ENCODE measurements at regions not wholly inside any gene's neighbourhood (a gene's known extent, or its start where the extent isn't known, plus 50 kb on each side); places are given as distances from the start of the nearest gene placed in this dataset.
"Not testable (repeated sequence)": the region's sequence is repeated elsewhere in the genome, so short reads cannot be mapped to it uniquely, and the experiment has no call there.

- H3K9me3 Mint-ChIP-seq; H3K36me3 Mint-ChIP-seq (ENCODE audit: low read depth); H3K4me3 Mint-ChIP-seq; CTCF ChIA-PET; H3K27me3 Mint-ChIP-seq (ENCODE audit: low read depth); DNase-seq; H3K27ac Mint-ChIP-seq; H3K4me1 Mint-ChIP-seq (ENCODE audit: low read depth); intact Hi-C loops (cut with micrococcal nuclease): not testable (repeated sequence)
Measured at GRCh38 chr3:191658781-191659419, 197.9 kb downstream of the PYDC2 start.

GRCh38 chr3:191662150-191662549 lies 201.2 kb downstream of the PYDC2 start:
- CTCF ChIA-PET, H3K27ac Mint-ChIP-seq: not testable (repeated sequence)

DNA sequence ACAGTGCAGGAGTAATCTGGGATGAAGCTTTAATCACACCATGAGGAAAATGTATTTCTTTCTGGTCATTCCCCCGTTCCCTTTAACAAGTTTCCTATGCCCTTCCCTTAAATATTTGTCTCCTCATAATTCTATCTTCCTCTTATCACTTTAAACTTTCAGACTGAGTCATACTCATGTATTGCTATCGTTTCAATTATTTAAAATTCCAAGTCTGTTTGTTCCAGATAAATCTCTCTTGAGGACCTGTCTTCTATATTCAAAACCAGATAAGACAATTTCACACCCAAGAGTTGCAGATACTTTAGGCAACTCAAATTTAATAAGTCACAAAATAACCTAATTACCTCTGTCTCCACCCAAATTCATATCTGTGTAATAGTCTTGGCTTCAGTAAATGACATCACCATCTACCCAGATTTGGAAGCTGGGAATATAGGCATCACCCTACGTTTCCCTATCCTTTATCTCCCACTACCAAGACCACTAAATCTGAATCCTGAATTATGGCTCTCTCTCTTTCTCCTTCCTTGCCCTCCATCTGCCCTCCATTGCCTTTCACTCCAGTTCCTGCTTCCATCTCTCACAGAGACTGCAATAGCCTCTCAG lies 220.1 kb downstream of the PYDC2 start:
- H3K4me3 Mint-ChIP-seq, result no peak overlapping the region

More at GRCh38 chr3:191662150-191662549, 201.2 kb downstream of the PYDC2 start:
- H3K9me3 Mint-ChIP-seq; H3K36me3 Mint-ChIP-seq (ENCODE audit: low read depth); intact Hi-C loops (cut with micrococcal nuclease); H3K4me1 Mint-ChIP-seq (ENCODE audit: low read depth); DNase-seq; H3K27me3 Mint-ChIP-seq (ENCODE audit: low read depth); H3K4me3 Mint-ChIP-seq: not testable (repeated sequence)

DNA sequence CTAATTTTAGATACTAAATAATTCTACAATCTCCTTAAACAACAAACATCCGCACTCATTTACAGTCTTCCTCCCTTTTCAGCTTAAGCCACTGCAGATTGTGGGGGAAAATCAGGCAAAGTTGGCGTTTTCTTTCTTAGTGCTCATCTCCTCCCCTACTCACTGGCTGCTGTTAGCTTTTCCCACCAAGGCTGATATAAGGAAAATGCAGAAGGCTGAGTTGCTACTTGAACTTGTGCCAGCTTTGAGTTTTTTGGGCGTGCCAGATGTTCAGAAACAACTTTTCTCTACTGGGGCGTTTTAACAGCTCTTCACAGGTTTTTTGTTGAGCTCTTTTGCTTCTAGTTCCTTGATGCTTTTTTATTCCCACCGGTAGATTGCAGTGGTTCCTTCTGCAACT lies 222.0 kb downstream of the PYDC2 start:
- intact Hi-C loops (cut with micrococcal nuclease), result no loop called here
- DNase-seq, result no peak
- H3K4me1 Mint-ChIP-seq (ENCODE audit: low read depth), result no peaks in the 10 kb centered on the region
- H3K27ac Mint-ChIP-seq, result no peak overlapping the region
- H3K4me3 Mint-ChIP-seq, result no peak overlapping the region
- H3K27me3 Mint-ChIP-seq (ENCODE audit: low read depth), result no peaks in the 10 kb centered on the region
- CTCF ChIA-PET, result no interaction called here
- peaks cover 2% of the 10 kb centered on the region for H3K9me3 Mint-ChIP-seq
- no peaks in the 10 kb centered on the region for H3K36me3 Mint-ChIP-seq (ENCODE audit: low read depth)

More for the DNA sequence above, 220.1 kb downstream of the PYDC2 start:
- Mint-ChIP-seq H3K27me3 (ENCODE audit: low read depth) (no peaks in the 10 kb centered on the region), H3K4me1 (ENCODE audit: low read depth) (no peaks in the 10 kb centered on the region), H3K9me3 (peaks cover 2% of the 10 kb centered on the region), H3K27ac (no peak overlapping the region), H3K36me3 (ENCODE audit: low read depth) (no peaks in the 10 kb centered on the region)
- CTCF ChIA-PET, result no interaction called here
- intact Hi-C loops (cut with micrococcal nuclease), result no loop called here
- no peak for DNase-seq

GRCh38 chr3:191686626-191687025 lies 225.7 kb downstream of the PYDC2 start:
- Mint-ChIP-seq H3K27ac (no peak overlapping the region), H3K27me3 (ENCODE audit: low read depth) (no peaks in the 10 kb centered on the region), H3K4me1 (ENCODE audit: low read depth) (no peaks in the 10 kb centered on the region), H3K4me3 (no peak overlapping the region), H3K36me3 (ENCODE audit: low read depth) (no peaks in the 10 kb centered on the region), H3K9me3 (no peaks in the 10 kb centered on the region)
- DNase-seq, result no peak
- intact Hi-C loops (cut with micrococcal nuclease), result no loop called here
- CTCF ChIA-PET, result no interaction called here

DNA sequence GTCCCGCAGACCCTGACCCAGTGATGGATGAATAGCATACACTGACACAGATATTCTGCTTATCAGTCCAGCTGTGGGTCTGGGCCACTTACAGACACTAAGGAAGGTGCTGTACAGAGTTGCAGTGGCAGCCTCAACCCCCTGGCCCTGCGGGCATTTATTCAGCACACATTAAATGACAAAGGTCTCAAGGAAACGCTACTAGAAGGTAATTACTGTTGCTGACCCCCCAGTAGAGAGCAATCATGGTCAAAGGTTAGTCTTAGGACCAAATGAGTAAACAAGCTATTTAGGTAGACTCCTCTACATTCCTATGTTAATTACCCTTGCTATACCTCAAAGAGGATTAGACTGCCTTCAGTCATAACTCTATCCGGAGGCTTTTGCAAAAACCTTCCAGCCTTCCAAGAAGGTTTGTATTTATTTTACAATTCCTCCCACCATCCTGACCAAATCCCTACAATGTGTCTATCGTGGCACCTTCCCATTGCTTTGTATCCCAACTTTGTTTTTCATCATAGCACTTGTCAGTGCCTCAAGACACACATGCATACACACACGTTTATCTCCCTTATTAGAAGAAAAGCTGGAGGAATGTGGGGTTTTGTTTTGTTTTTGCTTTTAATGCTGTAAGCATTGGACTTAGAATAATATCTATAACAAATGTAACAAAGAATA lies 227.9 kb downstream of the PYDC2 start:
- CTCF ChIA-PET, result no interaction called here
- no peaks in the 10 kb centered on the region for H3K27me3 Mint-ChIP-seq (ENCODE audit: low read depth)
- no peaks in the 10 kb centered on the region for H3K9me3 Mint-ChIP-seq
- no peak overlapping the region for H3K27ac Mint-ChIP-seq
- intact Hi-C loops (cut with micrococcal nuclease), result no loop called here
- no peak overlapping the region for H3K4me3 Mint-ChIP-seq
- no peak for DNase-seq
- no peaks in the 10 kb centered on the region for H3K4me1 Mint-ChIP-seq (ENCODE audit: low read depth)
- H3K36me3 Mint-ChIP-seq (ENCODE audit: low read depth), result no peaks in the 10 kb centered on the region

DNA sequence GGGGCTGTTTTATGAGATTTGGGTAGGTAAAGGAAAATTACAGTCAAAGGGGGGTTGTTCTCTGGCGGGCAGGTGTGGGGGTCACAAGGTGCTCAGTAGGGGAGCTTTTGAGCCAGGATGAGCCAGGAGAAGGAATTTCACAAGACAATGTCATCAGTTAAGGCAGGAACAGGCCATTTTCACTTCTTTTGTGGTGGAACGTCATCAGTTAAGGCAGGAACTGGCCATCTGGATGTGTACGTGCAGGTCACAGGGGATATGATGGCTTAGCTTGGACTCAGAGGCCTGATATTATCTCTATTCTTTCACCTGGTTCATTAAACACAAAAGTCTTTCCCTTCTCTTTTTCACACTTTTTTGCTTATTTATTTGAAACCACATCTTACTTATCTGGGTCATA lies 230.2 kb downstream of the PYDC2 start:
- H3K9me3 Mint-ChIP-seq; H3K4me1 Mint-ChIP-seq (ENCODE audit: low read depth); H3K36me3 Mint-ChIP-seq (ENCODE audit: low read depth); CTCF ChIA-PET; intact Hi-C loops (cut with micrococcal nuclease); H3K4me3 Mint-ChIP-seq; H3K27ac Mint-ChIP-seq; H3K27me3 Mint-ChIP-seq (ENCODE audit: low read depth); DNase-seq: not testable (repeated sequence)

GRCh38 chr3:191695131-191695814 lies 234.3 kb downstream of the PYDC2 start:
- intact Hi-C loops (cut with micrococcal nuclease), result no loop called here
- Mint-ChIP-seq H3K36me3 (ENCODE audit: low read depth) (no peaks in the 10 kb centered on the region), H3K4me1 (ENCODE audit: low read depth) (no peaks in the 10 kb centered on the region), H3K4me3 (no peak overlapping the region), H3K9me3 (peaks cover 3% of the 10 kb centered on the region), H3K27me3 (ENCODE audit: low read depth) (no peaks in the 10 kb centered on the region), H3K27ac (no peak overlapping the region)
- CTCF ChIA-PET, result no interaction called here
- DNase-seq, result no peak

DNA sequence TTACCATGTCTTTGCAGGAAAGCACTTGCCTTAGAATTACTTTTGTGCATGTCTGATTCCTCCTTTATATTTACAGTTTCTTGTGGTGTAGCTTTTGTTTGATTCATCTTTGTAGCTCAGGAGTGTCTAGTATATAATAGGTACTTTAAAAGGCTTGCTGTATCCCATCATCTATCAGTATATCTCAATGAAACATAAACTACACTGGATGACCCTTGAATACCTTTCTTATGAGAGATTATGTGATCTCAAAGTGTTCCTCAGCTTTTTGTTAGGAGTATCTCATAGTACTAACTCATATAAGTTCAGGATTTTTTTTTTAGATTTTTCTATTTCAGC lies 234.8 kb downstream of the PYDC2 start:
- Mint-ChIP-seq H3K36me3 (ENCODE audit: low read depth) (no peaks in the 10 kb centered on the region), H3K4me1 (ENCODE audit: low read depth) (no peaks in the 10 kb centered on the region), H3K4me3 (no peak overlapping the region), H3K9me3 (peaks cover 6% of the 10 kb centered on the region), H3K27me3 (ENCODE audit: low read depth) (no peaks in the 10 kb centered on the region), H3K27ac (no peak overlapping the region)
- CTCF ChIA-PET, result no interaction called here
- intact Hi-C loops (cut with micrococcal nuclease), result no loop called here
- DNase-seq, result no peak

GRCh38 chr3:191696348-191696747 lies 235.4 kb downstream of the PYDC2 start:
- Mint-ChIP-seq H3K27me3 (ENCODE audit: low read depth) (no peaks in the 10 kb centered on the region), H3K4me3 (no peak overlapping the region), H3K9me3 (peaks cover 6% of the 10 kb centered on the region), H3K36me3 (ENCODE audit: low read depth) (no peaks in the 10 kb centered on the region), H3K4me1 (ENCODE audit: low read depth) (no peaks in the 10 kb centered on the region), H3K27ac (no peak overlapping the region)
- DNase-seq, result no peak
- CTCF ChIA-PET, result no interaction called here
- intact Hi-C loops (cut with micrococcal nuclease), result no loop called here

- no peak overlapping the region for H3K4me3 Mint-ChIP-seq
- H3K27me3 Mint-ChIP-seq (ENCODE audit: low read depth), result no peaks in the 10 kb centered on the region
- CTCF ChIA-PET, result no interaction called here
- no peak for DNase-seq
- intact Hi-C loops (cut with micrococcal nuclease), result no loop called here
- H3K36me3 Mint-ChIP-seq (ENCODE audit: low read depth), result no peaks in the 10 kb centered on the region
- no peak overlapping the region for H3K27ac Mint-ChIP-seq
- peaks cover 6% of the 10 kb centered on the region for H3K9me3 Mint-ChIP-seq
- H3K4me1 Mint-ChIP-seq (ENCODE audit: low read depth), result no peaks in the 10 kb centered on the region
Measured at GRCh38 chr3:191699546-191699945, 238.6 kb downstream of the PYDC2 start.

GRCh38 chr3:191702121-191702520 lies 241.2 kb downstream of the PYDC2 start:
- intact Hi-C loops (cut with micrococcal nuclease), result no loop called here
- H3K4me1 Mint-ChIP-seq (ENCODE audit: low read depth), result no peaks in the 10 kb centered on the region
- H3K27ac Mint-ChIP-seq, result no peak overlapping the region
- H3K27me3 Mint-ChIP-seq (ENCODE audit: low read depth), result no peaks in the 10 kb centered on the region
- H3K4me3 Mint-ChIP-seq, result no peak overlapping the region
- peaks cover 9% of the 10 kb centered on the region for H3K9me3 Mint-ChIP-seq
- no peaks in the 10 kb centered on the region for H3K36me3 Mint-ChIP-seq (ENCODE audit: low read depth)
- DNase-seq, result no peak
- CTCF ChIA-PET, result no interaction called here

GRCh38 chr3:191707817-191708216 lies 246.9 kb downstream of the PYDC2 start:
- intact Hi-C loops (cut with micrococcal nuclease), result no loop called here
- H3K9me3 Mint-ChIP-seq, result peaks cover 3% of the 10 kb centered on the region
- CTCF ChIA-PET, result no interaction called here
- no peaks in the 10 kb centered on the region for H3K27me3 Mint-ChIP-seq (ENCODE audit: low read depth)
- no peak for DNase-seq
- H3K27ac Mint-ChIP-seq, result no peak overlapping the region
- H3K36me3 Mint-ChIP-seq (ENCODE audit: low read depth), result no peaks in the 10 kb centered on the region
- no peak overlapping the region for H3K4me3 Mint-ChIP-seq
- no peaks in the 10 kb centered on the region for H3K4me1 Mint-ChIP-seq (ENCODE audit: low read depth)
